Neural progenitor cell (in vitro differentiated cells): ENCODE measurements at regions not wholly inside any gene's neighbourhood (a gene's known extent, or its start where the extent isn't known, plus 50 kb on each side); places are given as distances from the start of the nearest gene placed in this dataset.

Experiments
- DNase-seq: peaks from one replicate; pipeline ENCODE4 v3.0.0-alpha.2; 2016; ENCODE audit warnings: low spot score
- H2AFZ ChIP-seq: fragments of 200-600 bp; sonication (generic); replicated peaks from 2 replicates; pipeline ENCODE4 v1.6.1; 2016; ENCODE audit warnings: antibody characterized with exemption
- H3F3A ChIP-seq: fragments of 200-600 bp; sonication (generic); 2 replicates; pipeline ENCODE4 v1.6.1; 2016; ENCODE audit warnings: antibody characterized with exemption, low read depth
- H3K27ac ChIP-seq: fragments of 200-600 bp; sonication (generic); 2 replicates; pipeline ENCODE4 v1.5.1; 2016; ENCODE audit warnings: mild to moderate bottlenecking
- H3K27me3 ChIP-seq: fragments of 200-600 bp; sonication (generic); 2 replicates; pipeline ENCODE4 v1.6.1; 2016; ENCODE audit warnings: mild to moderate bottlenecking, moderate library complexity
- H3K36me3 ChIP-seq: fragments of 200-600 bp; sonication (generic); 2 replicates; pipeline ENCODE4 v1.5.1; 2016
- H3K4me1 ChIP-seq: fragments of 200-600 bp; sonication (generic); 2 replicates; pipeline ENCODE4 v1.6.1; 2016; ENCODE audit warnings: mixed run types
- H3K4me2 ChIP-seq: fragments of 200-600 bp; sonication (generic); 2 replicates; pipeline ENCODE4 v1.6.1; 2016
- H3K4me3 ChIP-seq: fragments of 200-600 bp; sonication (generic); 2 replicates; pipeline ENCODE4 v1.5.1; 2016
- H3K79me2 ChIP-seq: fragments of 200-600 bp; sonication (generic); 2 replicates; pipeline ENCODE4 v1.6.1; 2016; ENCODE audit warnings: low read depth
- H3K9ac ChIP-seq: fragments of 200-600 bp; sonication (generic); 2 replicates; pipeline ENCODE4 v1.6.1; 2016
- H3K9me3 ChIP-seq: fragments of 200-600 bp; sonication (generic); 2 replicates; pipeline ENCODE4 v1.5.1; 2016; ENCODE audit warnings: low read depth
- H4K20me1 ChIP-seq: fragments of 200-600 bp; sonication (generic); 2 replicates; pipeline ENCODE4 v1.6.1; 2016; ENCODE audit warnings: low read depth
- H3K27ac Mint-ChIP-seq: 3 replicates; pipeline ENCODE4 v1.8.0; 2021; ENCODE audit warnings: mixed read lengths
- H3K27me3 Mint-ChIP-seq: 2 replicates; pipeline ENCODE4 v1.8.0; 2022; ENCODE audit warnings: low read depth, mild to moderate bottlenecking, inconsistent platforms, moderate library complexity, mixed read lengths; ENCODE audit not compliant: insufficient read depth
- H3K36me3 Mint-ChIP-seq: 3 replicates; pipeline ENCODE4 v1.8.0; 2021; ENCODE audit warnings: mixed read lengths
- H3K4me1 Mint-ChIP-seq: 3 replicates; pipeline ENCODE4 v1.8.0; 2021; ENCODE audit warnings: mixed read lengths
- H3K4me3 Mint-ChIP-seq: 3 replicates; pipeline ENCODE4 v1.8.0; 2021; ENCODE audit warnings: mild to moderate bottlenecking, moderate library complexity, mixed read lengths
- H3K9me3 Mint-ChIP-seq: 3 replicates; pipeline ENCODE4 v1.8.0; 2020; ENCODE audit warnings: mixed read lengths
- CTCF ChIP-seq: fragments of 200-600 bp; sonication (generic); IDR thresholded peaks from 2 replicates; pipeline ENCODE4 v1.5.1; 2017; ENCODE audit warnings: antibody characterized with exemption, mild to moderate bottlenecking
- EZH2 ChIP-seq: fragments of 200-600 bp; sonication (generic); IDR thresholded peaks from 2 replicates; pipeline ENCODE4 v1.6.1; 2017; ENCODE audit warnings: antibody characterized with exemption, mild to moderate bottlenecking, moderate library complexity
- EZH2phosphoT487 ChIP-seq: fragments of 200-600 bp; sonication (generic); IDR thresholded peaks from 2 replicates; pipeline ENCODE4 v1.6.1; 2017; ENCODE audit warnings: antibody characterized with exemption

- Mint-ChIP-seq H3K27ac (no peak overlapping the region), H3K4me1 (peaks cover 6% of the 10 kb centered on the region), H3K4me3 (no peak overlapping the region), H3K27me3 (no peaks in the 10 kb centered on the region), H3K36me3 (no peaks in the 10 kb centered on the region), H3K9me3 (no peaks in the 10 kb centered on the region)
- Histone ChIP-seq H3K27ac (no peak overlapping the region), H3K4me3 (no peak overlapping the region), H3K36me3 (no peaks in the 10 kb centered on the region), H3K9me3 (no peaks in the 10 kb centered on the region), H3K79me2 (no peaks in the 10 kb centered on the region), H3K27me3 (no peaks in the 10 kb centered on the region), H2AFZ (no peak overlapping the region), H3K9ac (no peak overlapping the region), H3K4me2 (no peak overlapping the region), H3F3A (no peaks in the 10 kb centered on the region), H4K20me1 (no peaks in the 10 kb centered on the region), H3K4me1 (peaks cover 20% of the 10 kb centered on the region)
- DNase-seq: no peak
- no peak for TF ChIP-seq EZH2
- TF ChIP-seq EZH2phosphoT487: no peak
- no peak for TF ChIP-seq CTCF
Measured at GRCh38 chr21:35683664-35684304, 376.5 kb downstream of the SETD4 start.

DNA sequence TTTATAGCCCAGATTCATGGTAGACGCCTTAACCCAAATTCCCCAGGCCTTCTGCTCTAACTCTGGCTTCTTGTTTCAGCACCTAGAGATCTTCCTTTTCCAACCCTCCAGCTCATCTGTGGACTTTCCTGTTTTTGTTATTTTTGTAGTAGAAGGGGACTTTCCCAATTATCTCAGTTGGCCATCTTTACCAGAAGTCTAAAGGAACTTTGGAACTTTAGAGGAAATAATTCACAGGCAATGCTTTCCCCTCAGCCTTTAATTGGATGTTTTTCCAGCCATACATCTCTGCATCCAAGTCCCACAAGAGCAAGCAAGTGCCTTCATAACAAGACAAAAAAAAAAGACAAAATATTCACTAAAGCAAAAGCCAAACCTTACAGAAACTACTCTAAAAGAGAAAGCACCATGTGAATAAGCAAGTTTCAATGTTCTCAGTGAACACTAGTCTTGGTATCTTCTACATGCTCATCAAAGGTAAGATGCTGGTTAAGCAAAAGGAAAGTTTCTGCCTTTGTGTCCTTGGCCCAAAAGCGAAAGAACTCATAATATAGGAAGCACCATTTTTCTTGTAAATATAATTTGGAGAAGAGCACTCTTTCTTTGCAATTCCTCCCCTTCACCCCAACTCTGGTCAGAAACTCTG is 377.3 kb downstream of the SETD4 start:
- peaks cover 20% of the 10 kb centered on the region for H3K4me1 ChIP-seq
- TF ChIP-seq EZH2phosphoT487 (no peak), CTCF (no peak), EZH2 (no peak)
- H3K4me2 ChIP-seq: no peak overlapping the region
- H3K36me3 ChIP-seq: no peaks in the 10 kb centered on the region
- DNase-seq: no peak
- H3K9ac ChIP-seq: no peak overlapping the region
- Mint-ChIP-seq H3K4me1 (peaks cover 6% of the 10 kb centered on the region), H3K27ac (no peak overlapping the region), H3K36me3 (no peaks in the 10 kb centered on the region), H3K27me3 (no peaks in the 10 kb centered on the region), H3K4me3 (peak overlapping the region; percentile 7), H3K9me3 (no peaks in the 10 kb centered on the region)
- H3K9me3 ChIP-seq: no peaks in the 10 kb centered on the region
- H3F3A ChIP-seq: no peaks in the 10 kb centered on the region
- no peak overlapping the region for H3K27ac ChIP-seq
- H3K4me3 ChIP-seq: no peak overlapping the region
- H3K79me2 ChIP-seq: no peaks in the 10 kb centered on the region
- H3K27me3 ChIP-seq: no peaks in the 10 kb centered on the region
- no peaks in the 10 kb centered on the region for H4K20me1 ChIP-seq
- H2AFZ ChIP-seq: no peak overlapping the region

DNA sequence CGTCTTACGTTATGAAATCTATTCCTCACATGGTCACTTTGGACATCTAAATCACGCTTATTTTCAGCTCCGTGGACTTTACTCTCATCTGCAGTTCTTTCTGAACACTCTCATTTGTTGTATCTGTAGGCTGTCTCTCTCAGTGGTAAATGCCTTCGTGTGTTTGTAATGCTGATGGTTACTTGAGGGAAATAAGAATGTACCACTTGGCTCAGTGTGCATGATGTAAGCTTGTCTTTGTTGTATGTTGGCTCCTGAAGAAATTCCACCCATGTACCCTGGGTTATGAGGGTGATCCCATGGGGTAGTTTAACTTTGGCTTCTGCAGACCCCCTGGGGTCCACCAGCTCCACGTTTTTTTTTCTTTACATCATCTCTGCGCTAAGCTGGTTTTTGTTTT is 378.4 kb downstream of the SETD4 start:
- Histone ChIP-seq H3K36me3 (no peaks in the 10 kb centered on the region), H3K27me3 (no peaks in the 10 kb centered on the region), H3K4me1 (peaks cover 20% of the 10 kb centered on the region), H2AFZ (no peak overlapping the region), H3K79me2 (no peaks in the 10 kb centered on the region), H3K4me2 (no peak overlapping the region), H3K9ac (no peak overlapping the region), H3F3A (no peaks in the 10 kb centered on the region), H3K27ac (no peak overlapping the region), H4K20me1 (no peaks in the 10 kb centered on the region), H3K9me3 (no peaks in the 10 kb centered on the region), H3K4me3 (no peak overlapping the region)
- Mint-ChIP-seq H3K4me1 (peaks cover 6% of the 10 kb centered on the region), H3K36me3 (no peaks in the 10 kb centered on the region), H3K27me3 (no peaks in the 10 kb centered on the region), H3K4me3 (no peak overlapping the region), H3K27ac (no peak overlapping the region), H3K9me3 (no peaks in the 10 kb centered on the region)
- no peak for TF ChIP-seq EZH2
- no peak for TF ChIP-seq EZH2phosphoT487
- no peak for TF ChIP-seq CTCF
- DNase-seq: no peak
